Endodermal cell (in vitro differentiated cells): ENCODE measurements at regions not wholly inside any gene's neighbourhood (a gene's known extent, or its start where the extent isn't known, plus 50 kb on each side); places are given as distances from the start of the nearest gene placed in this dataset.

Experiments used
- DNase-seq: peaks from one replicate; pipeline ENCODE4 v3.0.0-alpha.2; 2017
- H3K27ac ChIP-seq: 2 replicates; pipeline ENCODE4 v1.5.1; 2013; ENCODE audit warnings: mild to moderate bottlenecking, low read depth, low read length, moderate library complexity
- H3K27me3 ChIP-seq: 2 replicates; pipeline ENCODE4 v1.6.1; 2013; ENCODE audit warnings: mild to moderate bottlenecking, low read length, moderate library complexity; ENCODE audit not compliant: insufficient read depth, control insufficient read depth, poor library complexity, severe bottlenecking
- H3K36me3 ChIP-seq: 2 replicates; pipeline ENCODE4 v1.7.0; 2013; ENCODE audit warnings: mild to moderate bottlenecking, low read length, moderate library complexity; ENCODE audit not compliant: control insufficient read depth, insufficient read depth
- H3K4me1 ChIP-seq: one replicate; pipeline ENCODE4 v1.7.0; 2013; ENCODE audit warnings: low read length; ENCODE audit not compliant: control insufficient read depth, insufficient read depth
- H3K4me3 ChIP-seq: 2 replicates; pipeline ENCODE4 v1.5.1; 2013; ENCODE audit warnings: mild to moderate bottlenecking, low read length, moderate library complexity
- H3K9ac ChIP-seq: 2 replicates; pipeline ENCODE4 v1.6.1; 2013; ENCODE audit warnings: mild to moderate bottlenecking, low read length, moderate library complexity; ENCODE audit not compliant: poor library complexity, severe bottlenecking; ENCODE audit errors: extremely low read depth
- H3K9me3 ChIP-seq: 2 replicates; pipeline ENCODE4 v1.6.1; 2013; ENCODE audit warnings: mild to moderate bottlenecking, low read length, moderate library complexity; ENCODE audit not compliant: control insufficient read depth
- H3K27ac Mint-ChIP-seq: 2 replicates; pipeline ENCODE4 v1.8.0; 2020; ENCODE audit warnings: mixed read lengths
- H3K27me3 Mint-ChIP-seq: 2 replicates; pipeline ENCODE4 v1.8.0; 2021; ENCODE audit warnings: mild to moderate bottlenecking, mixed read lengths; ENCODE audit not compliant: insufficient read depth
- H3K36me3 Mint-ChIP-seq: 2 replicates; pipeline ENCODE4 v1.8.0; 2020; ENCODE audit warnings: low read depth, mixed read lengths
- H3K4me1 Mint-ChIP-seq: 2 replicates; pipeline ENCODE4 v1.8.0; 2020; ENCODE audit warnings: mixed read lengths
- H3K4me3 Mint-ChIP-seq: 2 replicates; pipeline ENCODE4 v1.8.0; 2020; ENCODE audit warnings: mild to moderate bottlenecking, moderate library complexity, mixed read lengths
- H3K9me3 Mint-ChIP-seq: 2 replicates; pipeline ENCODE4 v1.8.0; 2020; ENCODE audit warnings: mild to moderate bottlenecking, mixed read lengths
- CTCF ChIP-seq: fragments of 200-600 bp; sonication (generic); conservative IDR thresholded peaks from 2 replicates; pipeline ENCODE4 v1.5.0; 2021; ENCODE audit warnings: antibody characterized with exemption, mild to moderate bottlenecking
- WGBS, 2 experiments: methylation state at CpG; one replicate each; pipeline versions ENCODE4 v1.1.5 to v1.1.7; 2013; ENCODE audit warnings: missing lambda C conversion rate in 2 of 2, mixed read lengths in 1 of 2; ENCODE audit not compliant: insufficient coverage in 1 of 2, insufficient read length in 1 of 2; 5-methylcytosine and 5-hydroxymethylcytosine counted together

- Histone ChIP-seq H3K4me1 (no peaks in the 10 kb centered on the region), H3K27ac (no peak overlapping the region), H3K27me3 (no peaks in the 10 kb centered on the region), H3K36me3 (no peaks in the 10 kb centered on the region), H3K9me3 (peaks cover 19% of the 10 kb centered on the region), H3K9ac (no peak overlapping the region), H3K4me3 (no peak overlapping the region)
- no peak for DNase-seq
- peaks cover 3% of the 10 kb centered on the region for H3K36me3 Mint-ChIP-seq
- no peaks in the 10 kb centered on the region for H3K4me1 Mint-ChIP-seq
- H3K9me3 Mint-ChIP-seq, result peaks cover 29% of the 10 kb centered on the region
- H3K27ac Mint-ChIP-seq, result no peak overlapping the region
- WGBS, 2 experiments, result 94% methylated on average over 2 of the region's 2 CpGs; no CpG with 5 or more reads in 1 of the 2 experiments
- H3K27me3 Mint-ChIP-seq, result no peaks in the 10 kb centered on the region
- no peak for TF ChIP-seq CTCF
- H3K4me3 Mint-ChIP-seq, result no peak overlapping the region
Measured at GRCh38 chr1:177771688-177772087, 198.2 kb downstream of the SEC16B start.

- TF ChIP-seq CTCF, result no peak
- Histone ChIP-seq H3K4me1 (no peaks in the 10 kb centered on the region), H3K9ac (no peak overlapping the region), H3K27ac (no peak overlapping the region), H3K9me3 (peaks cover 19% of the 10 kb centered on the region), H3K27me3 (no peaks in the 10 kb centered on the region), H3K36me3 (no peaks in the 10 kb centered on the region), H3K4me3 (no peak overlapping the region)
- DNase-seq, result no peak
- H3K9me3 Mint-ChIP-seq, result peaks cover 27% of the 10 kb centered on the region
- H3K27me3 Mint-ChIP-seq, result no peaks in the 10 kb centered on the region
- no peak overlapping the region for H3K27ac Mint-ChIP-seq
- H3K4me3 Mint-ChIP-seq, result no peak overlapping the region
- H3K4me1 Mint-ChIP-seq, result no peaks in the 10 kb centered on the region
- H3K36me3 Mint-ChIP-seq, result peaks cover 3% of the 10 kb centered on the region
Measured at GRCh38 chr1:177770096-177770495, 199.8 kb downstream of the SEC16B start.

- peaks cover 1% of the 10 kb centered on the region for H3K36me3 Mint-ChIP-seq
- H3K4me3 ChIP-seq, result no peak overlapping the region
- no peak overlapping the region for H3K27ac Mint-ChIP-seq
- H3K9ac ChIP-seq, result no peak overlapping the region
- H3K9me3 ChIP-seq, result peaks cover 6% of the 10 kb centered on the region
- H3K27me3 ChIP-seq, result peaks cover 8% of the 10 kb centered on the region
- H3K36me3 ChIP-seq, result no peaks in the 10 kb centered on the region
- no peak overlapping the region for H3K4me3 Mint-ChIP-seq
- DNase-seq, result no peak
- no peak overlapping the region for H3K27ac ChIP-seq
- no peak for TF ChIP-seq CTCF
- H3K27me3 Mint-ChIP-seq, result peaks cover 1% of the 10 kb centered on the region
- 66 to 69% methylated on average over 4 to 7 of the region's 7 CpGs for WGBS, 2 experiments
- no peaks in the 10 kb centered on the region for H3K4me1 ChIP-seq
- peaks cover 10% of the 10 kb centered on the region for H3K4me1 Mint-ChIP-seq
- peaks cover 21% of the 10 kb centered on the region for H3K9me3 Mint-ChIP-seq
Measured at GRCh38 chr1:177755851-177756560, 213.9 kb downstream of the SEC16B start.
